Activated CD4-positive, CD25-positive, alpha-beta regulatory T cell treated with anti-CD3 and anti-CD28 coated beads, Interleukin-2, amount 50 U/mL, for 16 hours (primary cell): ENCODE measurements at regions not wholly inside any gene's neighbourhood (a gene's known extent, or its start where the extent isn't known, plus 50 kb on each side); places are given as distances from the start of the nearest gene placed in this dataset.

Source experiments
- DNase-seq: peaks from one replicate; pipeline ENCODE4 v3.0.0-alpha.2; 2020; ENCODE audit warnings: low read depth, low spot score

- no peak for DNase-seq
These were observed 87.1 kb downstream of the ERMARD start for GRCh38 chr6:169838346-169839028.

GRCh38 chr6:169837529-169838250 lies 86.3 kb downstream of the ERMARD start:
- DNase-seq = no peak

GRCh38 chr6:169833258-169833794 lies 81.9 kb downstream of the ERMARD start:
- DNase-seq = no peak

GRCh38 chr6:169832247-169832948 lies 81.0 kb downstream of the ERMARD start:
- no peak for DNase-seq

- peak; percentile 37 for DNase-seq
These were observed 80.2 kb downstream of the ERMARD start for GRCh38 chr6:169831450-169832246.
